HepG2 (cell line): ENCODE measurements at regions not wholly inside any gene's neighbourhood (a gene's known extent, or its start where the extent isn't known, plus 50 kb on each side); places are given as distances from the start of the nearest gene placed in this dataset.
"Not testable (repeated sequence)": the region's sequence is repeated elsewhere in the genome, so short reads cannot be mapped to it uniquely, and the experiment has no call there.

ENCODE experiments used
- ATAC-seq: fragments of 200-7000 bp; cut with Tn5 transposase; 3 replicates; pipeline ENCODE4 v1.9.1; 2020; ENCODE audit warnings: mild to moderate bottlenecking, moderate library complexity
- BruUV-seq: library from RNA; stranded (reverse); fragments of 400-500 nt; replicated peaks from 2 replicates; lab custom pipeline; 2021; lab: Mats Ljungman, UMichigan
- CTCF ChIA-PET: fragments of 300-600 bp; formaldehyde crosslinking; extraction: SDS; loops from one replicate; lab custom pipeline; 2021; ENCODE audit warnings: low total read pairs, inconsistent platforms, low intra/inter-chr PET ratio; lab: Yijun Ruan, JAX
- POLR2A ChIA-PET: fragments of 350-600 bp; sonication (Branson Sonifier 250); formaldehyde crosslinking; loops from one replicate; lab custom pipeline; 2020; ENCODE audit warnings: antibody characterized with exemption, inconsistent platforms; lab: Yijun Ruan, JAX
- DNase-seq: peaks from one replicate; pipeline ENCODE4 v3.0.0-alpha.2; 2015; ENCODE audit warnings: low spot score
- FAIRE-seq: peaks from 3 replicates; lab custom pipeline; 2011; peaks lifted over from hg19 to GRCh38; lab: Jason Lieb, UNC
- H2AFZ ChIP-seq: one replicate; pipeline ENCODE4 v1.6.1; 2011; ENCODE audit warnings: low read length, inconsistent platforms
- H3K27ac ChIP-seq: fragments of 300-600 bp; 3 replicates; pipeline ENCODE4 v1.8.0; 2011; ENCODE audit warnings: mixed run types, mild to moderate bottlenecking, mixed read lengths, low read length, inconsistent platforms; ENCODE audit not compliant: insufficient read depth; ENCODE audit errors: extremely low read length
- H3K27me3 ChIP-seq, 2 experiments: fragments of 200-600 bp in 1 of 2; 2 replicates in 1 of 2; 3 replicates in 1 of 2; pipeline versions ENCODE4 v1.6.0 to v1.8.0; 2011; ENCODE audit warnings: low read length in 2 of 2, mild to moderate bottlenecking in 2 of 2, moderate library complexity in 2 of 2, inconsistent platforms in 1 of 2; ENCODE audit not compliant: insufficient read depth in 2 of 2, control insufficient read depth in 1 of 2
- H3K36me3 ChIP-seq, 2 experiments: fragments of 200-600 bp in 1 of 2; replicated peaks in 1 of 2; 2 replicates in 1 of 2; 3 replicates in 1 of 2; pipeline versions ENCODE4 v1.5.1 to v1.8.0; 2011; ENCODE audit warnings: low read length in 2 of 2, inconsistent platforms in 1 of 2; ENCODE audit not compliant: insufficient read depth in 2 of 2, control insufficient read depth in 1 of 2
- H3K4me1 ChIP-seq: 2 replicates; pipeline ENCODE4 v1.5.1; 2012; ENCODE audit warnings: low read length, inconsistent platforms; ENCODE audit not compliant: insufficient read depth
- H3K4me2 ChIP-seq: 2 replicates; pipeline ENCODE4 v1.6.0; 2011; ENCODE audit warnings: low read depth, low read length, inconsistent platforms
- H3K4me3 ChIP-seq, 3 experiments: fragments of 200-600 bp in 1 of 3; sonication (generic), shearing (Covaris generic) in 1 of 3; replicated peaks in 1 of 3; 2 replicates each; pipeline ENCODE4 v1.5.1; 2011 to 2016; ENCODE audit warnings: low read length in 3 of 3, inconsistent platforms in 2 of 3, low read depth in 2 of 3, mild to moderate bottlenecking in 2 of 3, control low read depth in 1 of 3, mixed read lengths in 1 of 3; ENCODE audit not compliant: insufficient read depth in 1 of 3
- H3K79me2 ChIP-seq: one replicate; pipeline ENCODE4 v1.6.1; 2011; ENCODE audit warnings: low read length, inconsistent platforms; ENCODE audit not compliant: insufficient read depth
- H3K9ac ChIP-seq: 2 replicates; pipeline ENCODE4 v1.6.0; 2011; ENCODE audit warnings: mild to moderate bottlenecking, low read depth, low read length, inconsistent platforms; ENCODE audit not compliant: insufficient read depth
- H3K9me3 ChIP-seq: 2 replicates; pipeline ENCODE4 v1.5.1; 2012; ENCODE audit warnings: mild to moderate bottlenecking, low read length
- H4K20me1 ChIP-seq: 2 replicates; pipeline ENCODE4 v1.6.0; 2011; ENCODE audit warnings: inconsistent platforms, mild to moderate bottlenecking, low read length, moderate library complexity; ENCODE audit not compliant: insufficient read depth
- WGBS: methylation state at CpG from one replicate; pipeline ENCODE4 v1.1.6; 2017; ENCODE audit warnings: low lambda C conversion rate; 5-methylcytosine and 5-hydroxymethylcytosine counted together
- in situ Hi-C: cut with HindIII; loops from 2 replicates; pipeline ENCODE4 v1.10.0; 2017; ENCODE audit warnings: low pct_unique_long_range_greater_than_20kb; ENCODE audit not compliant: extremely low pct_ligation_motif_present
- intact Hi-C: fragments of 100-400 bp; cut with micrococcal nuclease; formaldehyde crosslinking; loops from one replicate; pipeline ENCODE4 v1.10.0; 2022; ENCODE audit not compliant: unreplicated experiment

- in situ Hi-C loops, POLR2A ChIA-PET, H4K20me1 ChIP-seq, BruUV-seq, CTCF ChIA-PET, FAIRE-seq, H3K36me3 ChIP-seq, H3K27ac ChIP-seq, H3K4me1 ChIP-seq, H3K4me2 ChIP-seq, DNase-seq, H3K79me2 ChIP-seq, H2AFZ ChIP-seq, H3K9ac ChIP-seq, H3K27me3 ChIP-seq, H3K4me3 ChIP-seq, H3K9me3 ChIP-seq, intact Hi-C loops: not testable (repeated sequence)
- ATAC-seq: peak; percentile 85
- WGBS: no CpG with 5 or more reads among the region's 28 CpGs
Measured at GRCh38 chr1:144715866-144716265, 123.2 kb downstream of the PPIAL4F start.
